HCT116 (cell line): ENCODE measurements at regions not wholly inside any gene's neighbourhood (a gene's known extent, or its start where the extent isn't known, plus 50 kb on each side); places are given as distances from the start of the nearest gene placed in this dataset.

ENCODE experiments used
- ATAC-seq: fragments of 200-7000 bp; cut with Tn5 transposase; 2 replicates; pipeline ENCODE4 v1.9.1; 2020; ENCODE audit warnings: mild to moderate bottlenecking, moderate library complexity
- BruUV-seq: library from RNA; stranded (reverse); fragments of 400-500 nt; replicated peaks from 2 replicates; lab custom pipeline; 2021; lab: Mats Ljungman, UMichigan
- CTCF ChIA-PET: fragments of 300-600 bp; sonication (Branson Sonifier 250); formaldehyde crosslinking; loops from one replicate; lab custom pipeline; 2021; ENCODE audit warnings: antibody characterized with exemption; lab: Charles Lee
- POLR2A ChIA-PET: fragments of 300-600, 350-600 bp; sonication (Branson Sonifier 250); formaldehyde crosslinking; loops from one replicate; lab custom pipeline; 2021; ENCODE audit warnings: antibody characterized with exemption; lab: Charles Lee
- RAD21 ChIA-PET, 2 experiments: fragments of 300-600 bp; sonication (Branson Sonifier 250); formaldehyde crosslinking; loops; one replicate each; lab custom pipeline; 2023; ENCODE audit warnings: low total read pairs in 2 of 2; ENCODE audit not compliant: uncharacterized antibody in 2 of 2, unreplicated experiment in 2 of 2, low non-redundant PET in 1 of 2; lab: Charles Lee
- DNase-seq: peaks from one replicate; pipeline ENCODE4 v3.0.0-alpha.2; 2010; ENCODE audit warnings: low read depth, low spot score
- H2AFZ ChIP-seq: fragments of 200-600 bp; shearing (Covaris generic), sonication (generic); 2 replicates; pipeline ENCODE4 v1.6.1; 2017; ENCODE audit warnings: low read depth, mixed run types, mixed read lengths, antibody characterized with exemption, low read length; ENCODE audit not compliant: poor library complexity, severe bottlenecking
- H3K27ac ChIP-seq: 2 replicates; pipeline ENCODE4 v1.5.1; 2012; ENCODE audit warnings: low read depth, low read length
- H3K27me3 ChIP-seq: fragments of 200-600 bp; sonication (generic); 2 replicates; pipeline ENCODE4 v1.6.1; 2016; ENCODE audit warnings: mixed run types, low read length, mixed read lengths; ENCODE audit not compliant: insufficient read depth
- H3K36me3 ChIP-seq, 2 experiments: fragments of 200-500 bp in 1 of 2; fragments of 200-600 bp in 1 of 2; sonication (Bioruptor generic) in 1 of 2; sonication (generic) in 1 of 2; 2 replicates each; pipeline versions ENCODE4 v1.5.1 to v1.6.1; 2014 to 2016; ENCODE audit warnings: low read length in 2 of 2, inconsistent platforms in 1 of 2, mixed read lengths in 1 of 2, mixed run types in 1 of 2; ENCODE audit not compliant: insufficient read depth in 2 of 2, control insufficient read depth in 1 of 2
- H3K4me1 ChIP-seq, 2 experiments: fragments of 200-600 bp in 1 of 2; sonication (generic) in 1 of 2; 2 replicates each; pipeline versions ENCODE4 v1.5.1 to v1.6.1; 2012 to 2017; ENCODE audit warnings: low read length in 2 of 2, inconsistent platforms in 1 of 2, mild to moderate bottlenecking in 1 of 2, mixed read lengths in 1 of 2, mixed run types in 1 of 2, moderate library complexity in 1 of 2; ENCODE audit not compliant: insufficient read depth in 2 of 2, control insufficient read depth in 1 of 2
- H3K4me2 ChIP-seq: fragments of 200-600 bp; sonication (generic); 2 replicates; pipeline ENCODE4 v1.6.1; 2017; ENCODE audit warnings: mixed run types, low read length, mixed read lengths
- H3K4me3 ChIP-seq, 2 experiments: fragments of 200-600 bp in 1 of 2; sonication (generic) in 1 of 2; replicated peaks in 1 of 2; 2 replicates each; pipeline ENCODE4 v1.5.1; 2011 to 2016; ENCODE audit warnings: low read length in 2 of 2, control low read depth in 1 of 2, low read depth in 1 of 2, mild to moderate bottlenecking in 1 of 2, mixed read lengths in 1 of 2, mixed run types in 1 of 2
- H3K79me2 ChIP-seq: fragments of 200-600 bp; sonication (generic); 2 replicates; pipeline ENCODE4 v1.6.1; 2017; ENCODE audit warnings: mild to moderate bottlenecking, mixed run types, low read length, moderate library complexity, mixed read lengths; ENCODE audit not compliant: insufficient read depth
- H3K9ac ChIP-seq: fragments of 200-600 bp; sonication (generic); 2 replicates; pipeline ENCODE4 v1.6.1; 2016; ENCODE audit warnings: low read length, mixed read lengths
- H3K9me2 ChIP-seq: fragments of 200-600 bp; sonication (generic), shearing (Covaris generic); 2 replicates; pipeline ENCODE4 v1.6.1; 2017; ENCODE audit warnings: mixed run types, mild to moderate bottlenecking, moderate library complexity; ENCODE audit not compliant: insufficient read depth
- H3K9me3 ChIP-seq, 2 experiments: fragments of 200-500 bp in 1 of 2; fragments of 200-600 bp in 1 of 2; sonication (Bioruptor generic) in 1 of 2; sonication (generic) in 1 of 2; 2 replicates each; pipeline ENCODE4 v1.6.1; 2014 to 2017; ENCODE audit warnings: low read length in 2 of 2, mixed read lengths in 2 of 2, inconsistent platforms in 1 of 2, low read depth in 1 of 2, mild to moderate bottlenecking in 1 of 2, mixed run types in 1 of 2, moderate library complexity in 1 of 2; ENCODE audit not compliant: control insufficient read depth in 1 of 2, insufficient read depth in 1 of 2
- H4K20me1 ChIP-seq: fragments of 200-600 bp; sonication (generic), shearing (Covaris generic); 2 replicates; pipeline ENCODE4 v1.6.1; 2017; ENCODE audit warnings: mixed run types, mild to moderate bottlenecking, moderate library complexity; ENCODE audit not compliant: insufficient read depth
- CTCF ChIP-seq, 3 experiments: fragments of 200-600 bp in 1 of 3; sonication (generic) in 1 of 3; IDR thresholded peaks in 2 of 3; conservative IDR thresholded peaks in 1 of 3; 2 replicates each; pipeline ENCODE4 v1.5.1; 2012 to 2017; ENCODE audit warnings: low read depth in 2 of 3, low read length in 2 of 3, antibody characterized with exemption in 1 of 3, borderline replicate concordance in 1 of 3, control low read depth in 1 of 3, mild to moderate bottlenecking in 1 of 3, mixed read lengths in 1 of 3, mixed run types in 1 of 3, moderate library complexity in 1 of 3; ENCODE audit not compliant: insufficient read depth in 1 of 3
- EGR1 ChIP-seq: IDR thresholded peaks from 2 replicates; pipeline ENCODE4 v1.6.1; 2012; ENCODE audit warnings: low read depth
- FOSL1 ChIP-seq: IDR thresholded peaks from 2 replicates; pipeline ENCODE4 v1.6.1; 2012; ENCODE audit warnings: low read depth
- JUND ChIP-seq: IDR thresholded peaks from 2 replicates; pipeline ENCODE4 v1.6.1; 2012
- POLR2AphosphoS5 ChIP-seq: IDR thresholded peaks from 2 replicates; pipeline ENCODE4 v1.6.1; 2011; ENCODE audit warnings: mild to moderate bottlenecking, low read depth, low read length, moderate library complexity
- RAD21 ChIP-seq: IDR thresholded peaks from 2 replicates; pipeline ENCODE4 v1.6.1; 2012; ENCODE audit warnings: low read depth, mild to moderate bottlenecking
- REST ChIP-seq: IDR thresholded peaks from 2 replicates; pipeline ENCODE4 v1.6.1; 2012; ENCODE audit warnings: low read depth
- SP1 ChIP-seq: IDR thresholded peaks from 2 replicates; pipeline ENCODE4 v1.6.1; 2012; ENCODE audit warnings: low read depth
- ZBTB33 ChIP-seq: IDR thresholded peaks from 2 replicates; pipeline ENCODE4 v1.6.1; 2011; ENCODE audit warnings: mild to moderate bottlenecking, low read length, moderate library complexity; ENCODE audit not compliant: insufficient replicate concordance; ENCODE audit errors: extremely low read depth
- intact Hi-C: fragments of 100-400 bp; cut with micrococcal nuclease; formaldehyde crosslinking; loops from 2 replicates; pipeline ENCODE4 v1.10.0; 2022

GRCh38 chr6:140256248-140256647 lies 881.8 kb upstream of the CITED2 start:
- CTCF ChIA-PET = no interaction called here
- Histone ChIP-seq H3K4me1 (no peaks in the 10 kb centered on the region), H3K9ac (no peak overlapping the region), H4K20me1 (no peaks in the 10 kb centered on the region), H3K36me3 (no peaks in the 10 kb centered on the region), H2AFZ (no peak overlapping the region), H3K27ac (no peak overlapping the region), H3K9me2 (no peaks in the 10 kb centered on the region), H3K27me3 (no peaks in the 10 kb centered on the region), H3K4me3 (no peak overlapping the region), H3K4me2 (no peak overlapping the region), H3K79me2 (no peaks in the 10 kb centered on the region), H3K9me3 (no peaks in the 10 kb centered on the region)
- RAD21 ChIA-PET = no interaction called here
- TF ChIP-seq EGR1 (no peak), REST (no peak), JUND (no peak), ZBTB33 (no peak), RAD21 (no peak), FOSL1 (no peak), CTCF (IDR thresholded peaks at IDR 0.05 in 2 of 3, conservative IDR thresholded peaks at IDR 0.05 in 1 of 3; ENCODE audit: borderline replicate concordance in 1 of 3, insufficient read depth in 1 of 3, low read depth in 2 of 3, low read length in 2 of 3) (no peak), POLR2AphosphoS5 (no peak), SP1 (no peak)
- DNase-seq (no peak), ATAC-seq (no peak)
- POLR2A ChIA-PET = no interaction called here
- intact Hi-C loops = no loop called here
- no TSS peak for BruUV-seq
